ENCODE measurements at regions not wholly inside any gene's neighbourhood (a gene's known extent, or its start where the extent isn't known, plus 50 kb on each side); places are given as distances from the start of the nearest gene placed in this dataset.

- TF ChIP-seq, protein P1, sequence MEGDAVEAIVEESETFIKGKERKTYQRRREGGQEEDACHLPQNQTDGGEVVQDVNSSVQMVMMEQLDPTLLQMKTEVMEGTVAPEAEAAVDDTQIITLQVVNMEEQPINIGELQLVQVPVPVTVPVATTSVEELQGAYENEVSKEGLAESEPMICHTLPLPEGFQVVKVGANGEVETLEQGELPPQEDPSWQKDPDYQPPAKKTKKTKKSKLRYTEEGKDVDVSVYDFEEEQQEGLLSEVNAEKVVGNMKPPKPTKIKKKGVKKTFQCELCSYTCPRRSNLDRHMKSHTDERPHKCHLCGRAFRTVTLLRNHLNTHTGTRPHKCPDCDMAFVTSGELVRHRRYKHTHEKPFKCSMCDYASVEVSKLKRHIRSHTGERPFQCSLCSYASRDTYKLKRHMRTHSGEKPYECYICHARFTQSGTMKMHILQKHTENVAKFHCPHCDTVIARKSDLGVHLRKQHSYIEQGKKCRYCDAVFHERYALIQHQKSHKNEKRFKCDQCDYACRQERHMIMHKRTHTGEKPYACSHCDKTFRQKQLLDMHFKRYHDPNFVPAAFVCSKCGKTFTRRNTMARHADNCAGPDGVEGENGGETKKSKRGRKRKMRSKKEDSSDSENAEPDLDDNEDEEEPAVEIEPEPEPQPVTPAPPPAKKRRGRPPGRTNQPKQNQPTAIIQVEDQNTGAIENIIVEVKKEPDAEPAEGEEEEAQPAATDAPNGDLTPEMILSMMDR (conservative IDR thresholded peaks at IDR 0.05) = no peak
- Mint-ChIP-seq H3K4me1 (peaks cover 2% of the 10 kb centered on the region), H3K27ac (no peak overlapping the region), H3K4me3 (no peak overlapping the region), H3K9me3 (no peaks in the 10 kb centered on the region), H3K36me3 (ENCODE audit: low read depth) (no peaks in the 10 kb centered on the region), H3K27me3 (ENCODE audit: insufficient read depth) (peaks cover 3% of the 10 kb centered on the region)
- Histone ChIP-seq H3K9ac (ENCODE audit: extremely low read depth, low read length, poor library complexity, severe bottlenecking) (no peak overlapping the region), H3K9me3 (ENCODE audit: control insufficient read depth, low read length) (no peaks in the 10 kb centered on the region), H3K36me3 (ENCODE audit: control insufficient read depth, insufficient read depth, low read length) (no peaks in the 10 kb centered on the region), H3K27me3 (ENCODE audit: control insufficient read depth, insufficient read depth, low read length, poor library complexity, severe bottlenecking) (no peaks in the 10 kb centered on the region), H3K4me1 (ENCODE audit: control insufficient read depth, insufficient read depth, low read length) (no peaks in the 10 kb centered on the region), H3K27ac (ENCODE audit: low read depth, low read length) (no peak overlapping the region), H3K4me3 (ENCODE audit: low read length) (no peak overlapping the region)
- WGBS, 2 experiments (ENCODE audit: insufficient coverage in 1 of 2, insufficient read length in 1 of 2) = 91% methylated on average over 4 to 5 of the region's 5 CpGs
- DNase-seq = no peak
Observed at GRCh38 chr12:105580821-105581352, 250.4 kb downstream of the C12orf75 start.

GRCh38 chr12:105581420-105581819 is 250.9 kb downstream of the C12orf75 start:
- Mint-ChIP-seq H3K9me3 (no peaks in the 10 kb centered on the region), H3K27ac (no peak overlapping the region), H3K4me1 (peaks cover 2% of the 10 kb centered on the region), H3K27me3 (ENCODE audit: insufficient read depth) (peaks cover 3% of the 10 kb centered on the region), H3K36me3 (ENCODE audit: low read depth) (no peaks in the 10 kb centered on the region), H3K4me3 (no peak overlapping the region)
- H3K27me3 ChIP-seq (ENCODE audit: control insufficient read depth, insufficient read depth, low read length, poor library complexity, severe bottlenecking) = no peaks in the 10 kb centered on the region
- H3K36me3 ChIP-seq (ENCODE audit: control insufficient read depth, insufficient read depth, low read length) = no peaks in the 10 kb centered on the region
- H3K27ac ChIP-seq (ENCODE audit: low read depth, low read length) = no peak overlapping the region
- no peak overlapping the region for H3K9ac ChIP-seq (ENCODE audit: extremely low read depth, low read length, poor library complexity, severe bottlenecking)
- H3K4me1 ChIP-seq (ENCODE audit: control insufficient read depth, insufficient read depth, low read length) = no peaks in the 10 kb centered on the region
- TF ChIP-seq, protein P1 (conservative IDR thresholded peaks at IDR 0.05) = no peak
- peak; percentile 61 for DNase-seq
- WGBS, 2 experiments (ENCODE audit: insufficient coverage in 1 of 2, insufficient read length in 1 of 2) = 77 to 88% methylated on average over 3 to 6 of the region's 6 CpGs
- peaks cover 4% of the 10 kb centered on the region for H3K9me3 ChIP-seq (ENCODE audit: control insufficient read depth, low read length)
- H3K4me3 ChIP-seq (ENCODE audit: low read length) = no peak overlapping the region

DNA sequence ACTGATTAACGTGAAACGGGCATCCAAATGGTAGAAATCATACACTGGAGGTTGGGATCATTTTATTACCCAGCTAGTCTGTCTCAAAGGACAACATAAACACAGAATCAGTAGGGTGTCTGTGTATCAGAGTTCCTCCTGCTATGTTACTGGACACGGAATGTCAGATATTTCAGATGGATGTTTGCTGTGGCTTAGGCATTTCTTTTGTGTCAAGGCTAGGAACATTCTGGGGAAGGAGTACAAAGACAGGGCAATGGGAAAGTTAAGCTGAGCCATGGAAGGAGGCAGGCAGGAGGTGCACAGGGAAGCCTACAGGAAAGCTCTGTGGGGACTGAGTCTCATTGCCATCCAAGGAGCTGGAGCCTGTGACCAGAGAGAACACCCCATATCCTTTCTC is 254.6 kb downstream of the C12orf75 start:
- H3K4me3 ChIP-seq (ENCODE audit: low read length) = no peak overlapping the region
- WGBS, 2 experiments (ENCODE audit: insufficient coverage in 1 of 2, insufficient read length in 1 of 2) = 91 to 95% methylated on average over 3 of the region's 3 CpGs
- Mint-ChIP-seq H3K4me3 (no peak overlapping the region), H3K27me3 (ENCODE audit: insufficient read depth) (no peaks in the 10 kb centered on the region), H3K4me1 (peaks cover 2% of the 10 kb centered on the region), H3K9me3 (no peaks in the 10 kb centered on the region), H3K27ac (no peak overlapping the region), H3K36me3 (ENCODE audit: low read depth) (no peaks in the 10 kb centered on the region)
- no peaks in the 10 kb centered on the region for H3K36me3 ChIP-seq (ENCODE audit: control insufficient read depth, insufficient read depth, low read length)
- no peak for DNase-seq
- H3K27me3 ChIP-seq (ENCODE audit: control insufficient read depth, insufficient read depth, low read length, poor library complexity, severe bottlenecking) = no peaks in the 10 kb centered on the region
- TF ChIP-seq, protein P1 (conservative IDR thresholded peaks at IDR 0.05) = no peak
- no peaks in the 10 kb centered on the region for H3K4me1 ChIP-seq (ENCODE audit: control insufficient read depth, insufficient read depth, low read length)
- H3K9me3 ChIP-seq (ENCODE audit: control insufficient read depth, low read length) = peaks cover 10% of the 10 kb centered on the region
- H3K9ac ChIP-seq (ENCODE audit: extremely low read depth, low read length, poor library complexity, severe bottlenecking) = no peak overlapping the region
- H3K27ac ChIP-seq (ENCODE audit: low read depth, low read length) = no peak overlapping the region

All from endodermal cell (in vitro differentiated cells).